Suprapubic skin (tissue), 3 donors: ENCODE measurements at regions not wholly inside any gene's neighbourhood (a gene's known extent, or its start where the extent isn't known, plus 50 kb on each side); places are given as distances from the start of the nearest gene placed in this dataset.

Experiments used
- CTCF ChIP-seq, 2 donors: fragments of 200-600 bp in 1 of 2; fragments of 450-650 bp in 1 of 2; sonication (generic) in 1 of 2; IDR thresholded peaks; one replicate each; pipeline ENCODE4 v1.5.1; 2016 to 2019; ENCODE audit warnings: antibody characterized with exemption in 2 of 2, mild to moderate bottlenecking in 1 of 2, moderate library complexity in 1 of 2
- POLR2AphosphoS5 ChIP-seq, 3 donors: sonication (generic); formaldehyde crosslinking; IDR thresholded peaks; one replicate each; pipeline ENCODE4 v1.6.1; 2017; ENCODE audit warnings: antibody characterized with exemption in 3 of 3

DNA sequence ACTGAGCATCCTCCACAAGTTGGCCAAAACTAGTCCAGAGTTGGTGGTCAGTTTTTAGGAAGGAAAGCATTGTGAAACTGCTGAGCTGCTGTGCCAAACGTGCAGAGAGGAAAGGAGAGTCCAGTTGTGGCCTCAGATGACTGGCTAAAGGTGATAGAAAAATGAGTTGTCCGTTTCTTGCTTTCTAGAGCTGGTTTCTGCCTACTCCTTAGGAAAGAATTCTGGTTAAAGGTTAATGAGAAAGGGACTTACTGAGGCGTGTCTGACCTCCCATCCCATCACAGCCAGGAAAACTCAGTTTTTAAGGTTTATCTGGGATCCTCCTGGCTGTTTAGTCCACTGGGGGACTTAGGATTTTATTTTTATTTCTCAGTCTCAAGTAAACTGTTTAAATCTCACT lies 1186.3 kb downstream of the UQCRFS1 start:
- TF ChIP-seq POLR2AphosphoS5 (IDR thresholded peaks at IDR 0.05) (no peak), CTCF (IDR thresholded peaks at IDR 0.05) (no peak)
